Neural progenitor cell (in vitro differentiated cells): ENCODE measurements at regions not wholly inside any gene's neighbourhood (a gene's known extent, or its start where the extent isn't known, plus 50 kb on each side); places are given as distances from the start of the nearest gene placed in this dataset.

Experiments
- DNase-seq: peaks from one replicate; pipeline ENCODE4 v3.0.0-alpha.2; 2016; ENCODE audit warnings: low spot score
- H2AFZ ChIP-seq: fragments of 200-600 bp; sonication (generic); replicated peaks from 2 replicates; pipeline ENCODE4 v1.6.1; 2016; ENCODE audit warnings: antibody characterized with exemption
- H3F3A ChIP-seq: fragments of 200-600 bp; sonication (generic); 2 replicates; pipeline ENCODE4 v1.6.1; 2016; ENCODE audit warnings: antibody characterized with exemption, low read depth
- H3K27ac ChIP-seq: fragments of 200-600 bp; sonication (generic); 2 replicates; pipeline ENCODE4 v1.5.1; 2016; ENCODE audit warnings: mild to moderate bottlenecking
- H3K27me3 ChIP-seq: fragments of 200-600 bp; sonication (generic); 2 replicates; pipeline ENCODE4 v1.6.1; 2016; ENCODE audit warnings: mild to moderate bottlenecking, moderate library complexity
- H3K36me3 ChIP-seq: fragments of 200-600 bp; sonication (generic); 2 replicates; pipeline ENCODE4 v1.5.1; 2016
- H3K4me1 ChIP-seq: fragments of 200-600 bp; sonication (generic); 2 replicates; pipeline ENCODE4 v1.6.1; 2016; ENCODE audit warnings: mixed run types
- H3K4me2 ChIP-seq: fragments of 200-600 bp; sonication (generic); 2 replicates; pipeline ENCODE4 v1.6.1; 2016
- H3K4me3 ChIP-seq: fragments of 200-600 bp; sonication (generic); 2 replicates; pipeline ENCODE4 v1.5.1; 2016
- H3K79me2 ChIP-seq: fragments of 200-600 bp; sonication (generic); 2 replicates; pipeline ENCODE4 v1.6.1; 2016; ENCODE audit warnings: low read depth
- H3K9ac ChIP-seq: fragments of 200-600 bp; sonication (generic); 2 replicates; pipeline ENCODE4 v1.6.1; 2016
- H3K9me3 ChIP-seq: fragments of 200-600 bp; sonication (generic); 2 replicates; pipeline ENCODE4 v1.5.1; 2016; ENCODE audit warnings: low read depth
- H4K20me1 ChIP-seq: fragments of 200-600 bp; sonication (generic); 2 replicates; pipeline ENCODE4 v1.6.1; 2016; ENCODE audit warnings: low read depth
- H3K27ac Mint-ChIP-seq: 3 replicates; pipeline ENCODE4 v1.8.0; 2021; ENCODE audit warnings: mixed read lengths
- H3K27me3 Mint-ChIP-seq: 2 replicates; pipeline ENCODE4 v1.8.0; 2022; ENCODE audit warnings: low read depth, mild to moderate bottlenecking, inconsistent platforms, moderate library complexity, mixed read lengths; ENCODE audit not compliant: insufficient read depth
- H3K36me3 Mint-ChIP-seq: 3 replicates; pipeline ENCODE4 v1.8.0; 2021; ENCODE audit warnings: mixed read lengths
- H3K4me1 Mint-ChIP-seq: 3 replicates; pipeline ENCODE4 v1.8.0; 2021; ENCODE audit warnings: mixed read lengths
- H3K4me3 Mint-ChIP-seq: 3 replicates; pipeline ENCODE4 v1.8.0; 2021; ENCODE audit warnings: mild to moderate bottlenecking, moderate library complexity, mixed read lengths
- H3K9me3 Mint-ChIP-seq: 3 replicates; pipeline ENCODE4 v1.8.0; 2020; ENCODE audit warnings: mixed read lengths
- EZH2 ChIP-seq: fragments of 200-600 bp; sonication (generic); IDR thresholded peaks from 2 replicates; pipeline ENCODE4 v1.6.1; 2017; ENCODE audit warnings: antibody characterized with exemption, mild to moderate bottlenecking, moderate library complexity
- EZH2phosphoT487 ChIP-seq: fragments of 200-600 bp; sonication (generic); IDR thresholded peaks from 2 replicates; pipeline ENCODE4 v1.6.1; 2017; ENCODE audit warnings: antibody characterized with exemption
- TF ChIP-seq, protein P1 (sequence below): fragments of 200-600 bp; sonication (generic); IDR thresholded peaks from 2 replicates; pipeline ENCODE4 v1.5.1; 2017; ENCODE audit warnings: antibody characterized with exemption, mild to moderate bottlenecking

- Histone ChIP-seq H3K36me3 (no peaks in the 10 kb centered on the region), H4K20me1 (no peaks in the 10 kb centered on the region), H3K9me3 (no peaks in the 10 kb centered on the region), H3K27me3 (no peaks in the 10 kb centered on the region), H3K27ac (no peak overlapping the region), H3K4me1 (no peaks in the 10 kb centered on the region), H2AFZ (no peak overlapping the region), H3K4me3 (no peak overlapping the region), H3K9ac (no peak overlapping the region), H3K79me2 (no peaks in the 10 kb centered on the region), H3F3A (no peaks in the 10 kb centered on the region), H3K4me2 (no peak overlapping the region)
- no peak for DNase-seq
- Mint-ChIP-seq H3K4me1 (no peaks in the 10 kb centered on the region), H3K4me3 (no peak overlapping the region), H3K36me3 (no peaks in the 10 kb centered on the region), H3K27me3 (no peaks in the 10 kb centered on the region), H3K9me3 (no peaks in the 10 kb centered on the region), H3K27ac (no peak overlapping the region)
- TF ChIP-seq EZH2phosphoT487 (no peak), EZH2 (no peak)
- TF ChIP-seq, protein P1, sequence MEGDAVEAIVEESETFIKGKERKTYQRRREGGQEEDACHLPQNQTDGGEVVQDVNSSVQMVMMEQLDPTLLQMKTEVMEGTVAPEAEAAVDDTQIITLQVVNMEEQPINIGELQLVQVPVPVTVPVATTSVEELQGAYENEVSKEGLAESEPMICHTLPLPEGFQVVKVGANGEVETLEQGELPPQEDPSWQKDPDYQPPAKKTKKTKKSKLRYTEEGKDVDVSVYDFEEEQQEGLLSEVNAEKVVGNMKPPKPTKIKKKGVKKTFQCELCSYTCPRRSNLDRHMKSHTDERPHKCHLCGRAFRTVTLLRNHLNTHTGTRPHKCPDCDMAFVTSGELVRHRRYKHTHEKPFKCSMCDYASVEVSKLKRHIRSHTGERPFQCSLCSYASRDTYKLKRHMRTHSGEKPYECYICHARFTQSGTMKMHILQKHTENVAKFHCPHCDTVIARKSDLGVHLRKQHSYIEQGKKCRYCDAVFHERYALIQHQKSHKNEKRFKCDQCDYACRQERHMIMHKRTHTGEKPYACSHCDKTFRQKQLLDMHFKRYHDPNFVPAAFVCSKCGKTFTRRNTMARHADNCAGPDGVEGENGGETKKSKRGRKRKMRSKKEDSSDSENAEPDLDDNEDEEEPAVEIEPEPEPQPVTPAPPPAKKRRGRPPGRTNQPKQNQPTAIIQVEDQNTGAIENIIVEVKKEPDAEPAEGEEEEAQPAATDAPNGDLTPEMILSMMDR = no peak
Observed at GRCh38 chr4:175246941-175247340, 328.8 kb downstream of the ADAM29 start.

GRCh38 chr4:175252642-175253041, 334.5 kb downstream of the ADAM29 start:
- no peak overlapping the region for H3K4me3 ChIP-seq
- TF ChIP-seq EZH2 = no peak
- TF ChIP-seq EZH2phosphoT487 = no peak
- TF ChIP-seq, protein P1 = no peak
- no peak overlapping the region for H2AFZ ChIP-seq
- no peaks in the 10 kb centered on the region for H3K9me3 ChIP-seq
- Mint-ChIP-seq H3K4me3 (no peak overlapping the region), H3K9me3 (no peaks in the 10 kb centered on the region), H3K4me1 (no peaks in the 10 kb centered on the region), H3K27ac (no peak overlapping the region), H3K36me3 (no peaks in the 10 kb centered on the region), H3K27me3 (no peaks in the 10 kb centered on the region)
- H3K36me3 ChIP-seq = no peaks in the 10 kb centered on the region
- no peak overlapping the region for H3K9ac ChIP-seq
- H3K4me1 ChIP-seq = no peaks in the 10 kb centered on the region
- H3K4me2 ChIP-seq = no peak overlapping the region
- no peak for DNase-seq
- H4K20me1 ChIP-seq = no peaks in the 10 kb centered on the region
- H3K27ac ChIP-seq = no peak overlapping the region
- H3K27me3 ChIP-seq = no peaks in the 10 kb centered on the region
- no peaks in the 10 kb centered on the region for H3K79me2 ChIP-seq
- no peaks in the 10 kb centered on the region for H3F3A ChIP-seq

- H3F3A ChIP-seq = no peaks in the 10 kb centered on the region
- Mint-ChIP-seq H3K4me1 (no peaks in the 10 kb centered on the region), H3K4me3 (no peak overlapping the region), H3K27ac (no peak overlapping the region), H3K9me3 (no peaks in the 10 kb centered on the region), H3K36me3 (no peaks in the 10 kb centered on the region), H3K27me3 (peaks cover 2% of the 10 kb centered on the region)
- H3K4me2 ChIP-seq = no peak overlapping the region
- no peaks in the 10 kb centered on the region for H3K27me3 ChIP-seq
- no peak for TF ChIP-seq EZH2phosphoT487
- TF ChIP-seq, protein P1 = peak; percentile 52
- no peak for TF ChIP-seq EZH2
- H4K20me1 ChIP-seq = no peaks in the 10 kb centered on the region
- peak; percentile 15 for DNase-seq
- peak overlapping the region; percentile 87 for H2AFZ ChIP-seq
- H3K79me2 ChIP-seq = no peaks in the 10 kb centered on the region
- H3K4me1 ChIP-seq = no peaks in the 10 kb centered on the region
- H3K36me3 ChIP-seq = no peaks in the 10 kb centered on the region
- H3K4me3 ChIP-seq = no peak overlapping the region
- H3K27ac ChIP-seq = no peak overlapping the region
- no peak overlapping the region for H3K9ac ChIP-seq
- no peaks in the 10 kb centered on the region for H3K9me3 ChIP-seq
Observed at GRCh38 chr4:175253184-175253902, 335.2 kb downstream of the ADAM29 start.
